ENCODE measurements at regions not wholly inside any gene's neighbourhood (a gene's known extent, or its start where the extent isn't known, plus 50 kb on each side); places are given as distances from the start of the nearest gene placed in this dataset.
"Not testable (repeated sequence)": the region's sequence is repeated elsewhere in the genome, so short reads cannot be mapped to it uniquely, and the experiment has no call there.

DNA sequence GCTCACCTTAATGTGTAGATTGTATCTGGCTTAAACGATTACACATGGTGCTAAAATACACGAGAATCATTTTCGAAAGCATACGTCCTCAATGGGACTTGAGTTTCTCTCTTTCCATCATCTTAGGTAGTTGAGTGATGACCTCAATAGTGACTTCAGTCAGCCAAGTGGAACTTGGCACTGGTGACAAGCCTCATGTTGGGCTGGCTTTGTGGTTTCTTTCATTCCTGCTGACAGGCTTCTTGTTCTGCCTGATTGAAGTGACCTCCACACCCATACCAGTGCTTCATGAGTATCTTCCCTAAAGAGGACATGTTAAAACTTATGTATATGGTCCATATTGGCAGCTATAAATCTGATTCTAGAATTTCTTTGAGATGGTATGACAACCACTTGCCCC, 159.1 kb upstream of the WDR1 start:
- DNase-seq = no peak

DNA sequence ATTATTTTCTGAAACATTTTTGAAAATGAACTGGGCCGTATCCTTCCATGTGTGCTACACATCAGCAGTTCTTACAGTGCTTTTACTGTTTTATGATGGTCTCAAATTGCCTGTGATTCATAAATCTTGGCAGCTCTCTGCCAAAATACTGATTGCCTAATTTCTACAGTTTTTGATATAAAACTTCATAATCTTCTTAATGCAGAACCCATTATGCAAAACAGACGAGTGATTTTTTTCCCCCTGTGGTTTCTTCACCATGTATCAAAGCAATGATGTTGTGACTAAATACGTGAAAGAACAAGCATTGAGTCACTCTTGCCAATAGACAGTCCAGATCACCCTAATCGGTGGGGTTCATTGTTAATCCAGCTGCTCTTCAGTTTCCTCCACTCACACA, 156.4 kb upstream of the WDR1 start:
- DNase-seq = no peak

DNA sequence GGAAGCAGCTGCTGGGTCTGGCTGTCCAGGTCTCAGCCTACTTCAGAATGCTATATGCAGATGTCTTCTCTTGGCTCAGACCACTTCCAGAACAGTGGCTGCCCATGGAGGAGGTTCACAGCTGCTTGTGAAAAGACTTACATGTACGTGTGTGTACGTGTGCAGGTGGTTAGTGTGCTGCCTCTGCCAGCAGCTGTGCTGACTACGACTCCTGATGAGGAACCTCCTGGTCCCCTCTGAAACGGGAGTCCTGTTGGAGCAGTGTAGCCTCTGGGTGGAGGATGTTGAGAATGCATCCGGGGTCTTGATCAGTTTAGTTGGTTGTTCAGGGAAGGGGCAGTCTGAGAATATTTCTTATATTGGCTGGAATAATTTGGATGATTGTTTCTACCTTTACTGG, 155.9 kb upstream of the WDR1 start:
- no peak for DNase-seq

DNA sequence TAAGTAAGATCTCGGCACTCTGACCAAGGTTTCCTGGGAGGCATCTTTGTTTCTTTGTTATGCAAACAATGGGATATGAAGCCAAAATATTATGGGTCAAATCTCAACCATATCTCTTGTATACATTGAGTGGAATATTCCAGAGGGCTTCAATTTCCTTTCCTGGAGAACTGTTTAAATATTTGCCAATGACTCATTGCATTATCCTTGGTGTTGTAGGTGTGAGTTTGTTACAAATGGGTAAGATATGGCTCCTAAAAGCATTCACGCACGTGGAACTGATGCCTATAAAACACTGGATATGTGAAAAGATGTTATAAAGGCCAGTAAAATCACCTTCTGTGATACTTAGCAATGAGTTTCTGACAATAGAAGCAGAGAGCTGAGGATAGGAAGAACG, 150.5 kb upstream of the WDR1 start:
- no peak for DNase-seq

DNA sequence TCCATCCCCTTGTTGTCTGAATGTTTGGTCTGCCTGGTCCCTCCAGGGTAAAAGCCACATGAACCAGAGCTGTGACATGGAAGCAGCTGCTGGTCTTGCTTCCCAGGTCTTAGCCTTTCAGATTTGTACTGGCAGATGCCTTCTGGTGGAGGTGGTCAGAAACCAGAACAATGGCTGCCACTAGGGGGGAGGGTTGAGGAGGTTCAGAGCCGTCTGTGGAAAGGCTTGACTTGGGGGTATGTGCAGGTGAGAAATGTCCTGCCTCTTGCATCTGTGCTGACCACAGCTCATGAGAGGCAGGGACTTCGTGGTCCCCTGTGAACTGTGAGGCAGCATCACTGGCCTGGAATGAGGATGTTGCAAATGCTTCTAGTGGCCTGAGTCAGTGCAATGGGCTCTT, 144.2 kb upstream of the WDR1 start:
- DNase-seq = no peak

DNA sequence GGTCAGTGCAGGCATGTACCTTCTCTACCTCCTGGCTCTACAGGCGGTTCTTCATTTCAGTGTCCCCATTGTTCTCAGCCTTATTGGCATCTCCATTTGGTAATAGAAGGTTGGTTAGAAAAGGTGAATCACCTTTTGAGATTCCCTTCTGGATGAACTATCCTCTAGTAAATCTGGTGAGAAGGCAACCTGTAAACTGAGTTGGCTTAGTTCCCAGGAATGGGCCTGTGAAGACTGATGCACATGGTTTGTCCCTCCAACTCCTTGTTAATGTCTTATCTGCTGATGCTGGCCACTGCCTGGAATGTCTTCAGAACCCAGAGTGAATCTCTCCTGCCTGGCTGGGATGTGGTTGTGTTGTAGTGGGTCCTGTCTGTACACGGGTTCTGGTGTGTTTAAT, 143.4 kb upstream of the WDR1 start:
- no peak for DNase-seq

DNA sequence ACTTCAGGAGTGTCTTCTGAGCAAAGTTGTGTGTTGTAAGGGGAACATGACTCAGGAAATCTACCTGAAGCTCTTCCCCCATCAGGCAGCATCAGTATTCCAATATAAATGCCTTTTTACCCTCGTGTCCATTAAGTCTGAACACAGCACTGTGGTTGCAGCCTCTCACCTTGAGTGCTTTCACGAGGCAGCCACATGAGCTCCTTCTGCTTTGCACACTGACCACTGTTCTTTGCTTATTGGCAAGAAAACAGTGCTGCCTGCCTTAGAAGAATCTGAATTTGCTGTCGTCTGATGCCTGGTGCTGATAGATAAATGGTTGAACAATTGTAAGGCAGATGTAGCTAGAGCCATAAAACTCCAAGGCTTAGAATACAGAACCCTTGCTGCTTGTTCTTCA, 139.6 kb upstream of the WDR1 start:
- no peak for DNase-seq

DNA sequence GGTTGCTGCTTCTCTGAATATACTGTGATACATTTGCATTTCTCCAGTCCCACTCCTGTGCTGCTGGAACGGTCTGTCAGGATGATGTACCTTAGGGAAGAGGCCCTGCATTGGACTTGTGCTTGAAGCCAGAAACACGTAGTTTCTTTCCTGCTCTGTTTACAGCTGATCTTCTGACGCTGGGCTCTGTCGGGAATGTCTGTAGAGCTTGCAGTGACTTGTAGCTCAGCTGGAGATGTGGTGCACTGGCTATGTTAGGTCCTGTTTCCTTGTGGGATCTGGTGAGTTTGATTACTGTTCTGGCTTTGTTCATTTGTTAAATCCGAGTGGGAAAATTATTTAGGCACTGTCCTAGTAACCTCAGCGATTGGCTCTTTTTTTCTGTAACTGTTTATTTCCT, 137.2 kb upstream of the WDR1 start:
- DNase-seq = no peak

DNA sequence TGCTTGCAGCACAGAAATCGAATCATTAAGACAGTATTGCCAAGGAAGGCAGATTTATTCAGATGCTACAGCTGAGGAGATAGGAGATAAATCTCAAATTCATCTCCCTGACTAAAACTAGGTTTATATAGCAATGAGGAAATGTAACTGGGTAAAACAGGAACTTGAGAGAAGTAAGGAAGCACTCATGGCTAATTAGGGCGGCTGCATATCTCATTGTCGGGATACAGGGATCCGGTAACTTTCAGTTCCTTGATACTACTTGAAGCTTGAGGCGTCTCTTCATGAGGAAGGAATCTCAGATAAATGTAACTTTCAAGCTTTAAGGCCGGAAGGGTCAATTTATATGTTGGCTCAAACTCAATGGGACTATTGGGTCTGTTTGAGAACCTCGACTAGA, 129.2 kb upstream of the WDR1 start:
- no peak for DNase-seq

DNA sequence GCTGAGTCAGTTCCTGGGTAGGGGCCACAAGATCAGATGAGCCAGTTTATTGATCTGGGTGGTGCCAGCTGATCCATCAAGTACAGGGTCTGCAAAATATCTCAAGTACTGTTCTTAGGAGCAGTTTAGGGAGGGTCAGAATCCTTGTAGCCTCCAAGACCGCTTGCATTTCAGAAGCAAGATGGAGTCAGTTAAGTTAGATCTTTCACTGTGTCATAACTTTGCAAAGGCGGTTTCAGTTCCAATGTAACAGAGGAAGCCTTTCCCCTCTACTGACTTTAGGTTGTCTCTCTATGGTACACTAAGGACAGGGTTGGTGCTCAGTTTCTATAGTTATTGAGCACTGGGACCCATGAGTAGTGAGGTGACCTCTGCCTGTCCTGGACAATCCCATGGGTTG, 127.3 kb upstream of the WDR1 start:
- no peak for DNase-seq

DNA sequence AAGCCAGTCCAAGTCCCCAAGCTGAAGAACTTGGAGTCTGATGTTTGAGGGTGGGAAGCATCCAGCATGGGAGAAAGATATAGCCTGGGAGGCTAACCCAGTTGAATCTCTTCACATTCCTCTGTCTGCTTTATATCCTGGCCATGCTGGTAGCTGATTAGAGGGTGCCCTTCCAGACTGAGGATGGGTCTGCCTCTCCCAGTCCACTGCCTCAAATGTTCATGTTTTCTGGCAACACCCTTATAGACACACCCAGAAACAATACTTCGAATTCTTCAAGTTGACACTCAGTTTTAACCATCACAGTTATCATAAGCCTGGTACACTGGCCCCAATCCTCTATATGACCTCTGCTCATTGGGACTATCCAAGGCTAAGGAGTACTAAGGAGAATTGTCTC, 124.1 kb upstream of the WDR1 start:
- DNase-seq = no peak

DNA sequence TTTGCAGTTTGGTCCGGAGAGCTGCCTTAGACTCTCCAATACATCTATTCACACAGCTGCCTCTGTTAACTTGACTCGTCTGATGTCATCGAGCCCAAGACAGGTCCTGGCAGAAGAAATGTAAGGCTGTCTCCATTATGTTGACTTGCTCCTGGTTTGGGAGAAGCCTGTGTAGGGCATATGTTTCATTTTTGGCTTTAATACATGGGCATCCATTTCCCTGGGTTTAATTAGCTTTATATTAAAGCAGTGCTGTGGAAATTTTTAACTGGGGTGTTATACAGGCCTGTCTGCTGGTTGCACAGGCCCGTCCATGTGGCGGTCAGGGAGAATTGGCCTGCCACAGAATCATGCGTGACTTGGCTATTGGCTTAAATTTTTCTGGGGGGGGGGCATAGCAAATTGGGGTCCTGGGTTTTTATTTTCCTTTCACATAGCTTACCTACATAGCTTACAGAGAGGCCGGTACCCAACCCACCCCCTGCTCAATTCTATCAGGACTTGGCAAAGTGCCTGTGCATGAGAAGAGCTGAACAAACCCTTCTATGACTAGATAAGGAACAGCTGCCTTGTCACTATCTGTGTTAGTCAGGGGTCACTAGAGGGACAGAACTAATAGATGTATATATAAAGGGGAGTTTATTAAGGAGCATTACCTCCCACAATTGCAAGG, 123.5 kb upstream of the WDR1 start:
- DNase-seq = no peak

DNA sequence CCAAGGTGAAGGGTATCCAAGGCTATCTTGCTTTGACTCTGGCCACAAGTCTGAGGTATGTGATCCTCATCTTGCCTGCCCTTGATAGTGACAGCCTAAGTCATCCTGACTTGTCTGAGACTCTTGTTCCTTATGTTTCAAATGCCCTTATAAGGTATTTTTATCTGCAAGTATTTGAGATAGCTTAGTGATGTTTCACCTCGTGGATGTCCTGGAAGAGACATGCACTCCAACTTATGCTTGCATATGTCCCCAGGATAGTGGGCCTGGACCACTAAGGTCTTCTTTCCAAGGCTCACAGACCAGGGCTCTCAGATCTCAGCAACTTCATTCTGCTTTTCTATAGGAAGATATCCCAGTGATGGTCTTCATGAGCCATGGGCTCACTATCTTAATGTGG, 120.5 kb upstream of the WDR1 start:
- no peak for DNase-seq

DNA sequence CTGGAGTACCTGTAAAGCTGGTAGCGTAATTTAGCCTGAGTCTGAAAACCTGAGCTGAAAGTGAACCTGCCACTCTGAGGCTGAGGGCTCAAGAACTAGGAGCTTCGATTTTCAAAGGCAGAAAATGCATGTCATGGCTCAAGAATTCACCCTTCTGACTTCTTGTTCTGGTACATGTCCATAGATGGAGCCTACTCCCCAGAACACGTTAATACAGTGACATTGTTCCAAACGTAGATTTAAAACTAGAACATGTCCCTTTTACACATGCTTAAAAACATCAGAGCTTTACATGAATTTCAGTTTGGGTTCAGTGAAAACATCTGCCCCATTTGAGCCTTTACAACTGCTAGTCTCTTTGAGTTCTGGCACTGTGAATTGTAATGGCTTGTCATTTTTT, 115.5 kb upstream of the WDR1 start:
- no peak for DNase-seq

DNA sequence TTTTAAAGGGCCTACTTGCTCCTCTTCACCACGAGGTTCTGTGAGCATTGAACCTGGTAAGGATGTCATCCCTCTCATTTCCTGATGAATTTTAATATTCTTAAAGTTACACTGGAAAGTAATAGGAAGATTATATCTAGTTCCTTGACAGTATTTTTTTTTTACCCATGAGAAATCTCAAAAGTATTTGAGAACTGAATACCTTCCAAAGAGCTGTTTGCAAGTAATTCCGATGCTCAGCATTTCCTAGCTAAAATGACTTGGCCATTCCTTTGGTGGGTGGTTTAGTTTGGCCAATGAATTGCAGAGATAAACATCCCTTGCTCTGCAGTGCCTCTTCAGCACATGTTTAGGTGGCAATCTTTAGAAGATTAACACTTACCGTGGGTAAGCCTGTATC, 110.2 kb upstream of the WDR1 start:
- DNase-seq = no peak

DNA sequence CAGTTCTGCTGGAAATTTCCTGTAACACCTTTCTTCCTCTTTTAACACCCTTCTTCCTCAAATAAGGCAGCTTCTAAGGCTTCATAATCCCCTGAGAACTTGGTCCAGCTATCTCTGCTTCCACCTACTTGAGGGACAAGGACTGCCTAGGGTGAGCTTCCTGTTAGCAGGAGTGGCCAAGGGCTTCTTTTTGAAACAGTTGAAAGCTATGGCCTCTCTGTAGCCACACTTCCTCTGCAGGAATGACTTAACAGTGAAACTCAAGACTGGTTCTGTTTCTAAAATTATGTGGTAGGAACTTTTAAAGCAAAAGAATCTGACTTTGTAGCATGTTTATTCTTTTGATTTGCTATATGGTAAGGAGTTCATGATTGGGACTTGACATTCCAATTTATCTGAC, 108.5 kb upstream of the WDR1 start:
- DNase-seq = no peak

DNA sequence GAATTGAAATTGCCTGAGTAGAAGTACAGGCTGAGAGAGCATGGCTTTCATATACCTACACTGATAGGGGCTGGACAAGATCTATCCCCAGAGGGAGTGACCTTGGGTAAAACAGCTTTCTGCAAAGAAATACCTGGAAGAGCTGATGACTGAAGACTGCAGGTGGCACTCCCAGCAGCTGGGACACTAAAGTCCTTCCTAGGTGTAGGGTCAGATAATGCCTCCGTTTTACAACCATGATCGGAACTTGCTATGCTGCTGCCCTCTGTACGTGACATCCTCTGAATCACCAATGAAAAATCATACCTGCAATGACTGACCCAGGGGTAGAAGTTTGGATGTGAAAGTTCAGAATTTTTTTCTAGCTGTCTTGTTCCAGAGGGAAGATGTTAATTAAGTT, 107.2 kb upstream of the WDR1 start:
- DNase-seq = no peak

DNA sequence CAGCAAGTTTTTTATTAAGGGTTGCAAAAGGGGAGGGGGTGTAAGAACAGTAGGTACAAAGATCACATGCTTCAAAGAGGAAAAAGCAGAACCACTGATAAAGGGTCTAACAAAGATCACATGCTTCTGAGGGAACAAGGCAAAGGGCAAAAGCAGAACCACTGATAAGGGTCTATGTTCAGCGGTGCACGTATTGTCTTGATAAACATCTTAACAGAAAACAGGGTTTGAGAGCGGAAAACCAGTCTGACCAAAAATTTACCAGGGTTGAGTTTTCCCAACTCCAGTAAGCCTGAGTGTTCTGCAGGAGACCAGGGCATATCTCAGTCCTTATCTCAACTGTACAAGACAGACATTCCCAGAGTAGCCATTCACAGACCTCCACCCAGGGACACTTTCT, 96.9 kb upstream of the WDR1 start:
- DNase-seq = not testable (repeated sequence)

DNA sequence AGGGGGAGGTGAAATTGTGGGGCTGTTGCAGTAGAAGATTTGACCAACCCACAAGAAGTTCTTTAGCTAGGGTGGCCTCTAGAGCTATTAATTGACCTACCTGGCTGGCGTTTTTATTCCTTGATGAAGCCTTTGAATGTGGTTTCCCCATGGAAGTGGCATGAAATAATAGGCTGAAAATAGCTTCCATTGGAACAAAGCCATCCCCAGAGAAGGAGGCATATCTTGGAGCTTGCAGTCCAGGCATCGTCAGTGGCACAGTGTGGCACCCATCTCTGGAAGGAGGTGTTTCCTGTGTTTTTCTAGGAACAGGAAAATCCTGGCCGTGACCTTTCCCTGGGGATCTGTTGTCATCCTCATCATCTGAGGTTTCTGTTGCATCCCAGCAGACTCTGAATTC, 96.3 kb upstream of the WDR1 start:
- no peak for DNase-seq

DNA sequence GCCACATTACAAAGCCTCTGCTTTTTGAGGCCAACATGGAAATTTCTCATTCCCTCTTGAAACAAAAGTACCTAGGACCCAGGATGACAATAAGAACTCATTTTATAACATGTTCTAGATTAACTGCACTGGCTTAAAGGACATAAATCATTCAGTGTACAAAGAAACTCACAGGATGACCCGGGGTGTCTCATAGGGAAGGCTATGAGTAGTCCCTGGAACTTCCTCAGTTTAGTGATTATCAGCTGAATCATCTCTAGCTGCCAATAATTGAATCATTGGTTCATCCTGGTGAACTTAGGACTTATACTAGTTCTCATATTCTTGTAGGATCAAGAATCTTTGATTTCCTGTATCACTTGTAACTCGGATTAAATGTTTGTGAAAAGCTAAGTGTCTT, 95.8 kb upstream of the WDR1 start:
- DNase-seq = no peak

DNA sequence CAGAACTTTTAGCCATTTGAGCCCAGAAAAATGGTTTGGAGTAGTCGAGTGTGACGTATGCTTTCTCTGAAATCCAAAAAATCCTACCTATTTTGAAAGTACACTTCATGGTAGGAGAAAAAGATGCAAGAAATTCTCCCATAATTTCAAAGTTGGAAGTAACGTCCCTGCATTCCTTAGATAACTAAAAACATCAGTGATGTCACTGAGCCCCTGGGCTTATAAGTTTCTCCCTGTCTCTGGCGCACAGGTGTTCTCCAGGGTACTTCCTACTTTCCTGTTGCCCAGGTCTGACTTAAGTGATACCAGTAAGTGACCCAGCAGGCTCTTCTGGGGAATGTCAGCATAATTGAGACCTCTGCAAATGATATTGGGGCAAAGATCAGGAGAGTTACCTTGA, 90.5 kb upstream of the WDR1 start:
- DNase-seq = no peak

DNA sequence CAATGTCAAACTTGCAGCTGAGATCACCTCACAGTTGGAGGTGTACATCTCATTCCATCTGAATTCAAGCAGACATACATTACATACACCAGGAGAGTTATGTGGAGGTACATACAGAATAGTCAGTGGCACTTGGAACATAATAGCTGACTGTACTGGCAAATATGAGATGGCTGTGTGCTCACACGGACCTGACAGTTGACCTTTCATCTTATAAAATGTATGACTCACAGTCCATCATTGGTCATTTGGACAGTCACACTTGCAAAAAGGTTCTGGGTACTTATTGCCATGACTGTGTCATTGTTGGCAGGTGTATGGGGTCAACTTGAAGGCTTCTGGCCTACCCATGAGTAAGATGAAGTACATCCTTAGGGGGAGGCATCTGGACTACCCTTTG, 88.6 kb upstream of the WDR1 start:
- DNase-seq = no peak

DNA sequence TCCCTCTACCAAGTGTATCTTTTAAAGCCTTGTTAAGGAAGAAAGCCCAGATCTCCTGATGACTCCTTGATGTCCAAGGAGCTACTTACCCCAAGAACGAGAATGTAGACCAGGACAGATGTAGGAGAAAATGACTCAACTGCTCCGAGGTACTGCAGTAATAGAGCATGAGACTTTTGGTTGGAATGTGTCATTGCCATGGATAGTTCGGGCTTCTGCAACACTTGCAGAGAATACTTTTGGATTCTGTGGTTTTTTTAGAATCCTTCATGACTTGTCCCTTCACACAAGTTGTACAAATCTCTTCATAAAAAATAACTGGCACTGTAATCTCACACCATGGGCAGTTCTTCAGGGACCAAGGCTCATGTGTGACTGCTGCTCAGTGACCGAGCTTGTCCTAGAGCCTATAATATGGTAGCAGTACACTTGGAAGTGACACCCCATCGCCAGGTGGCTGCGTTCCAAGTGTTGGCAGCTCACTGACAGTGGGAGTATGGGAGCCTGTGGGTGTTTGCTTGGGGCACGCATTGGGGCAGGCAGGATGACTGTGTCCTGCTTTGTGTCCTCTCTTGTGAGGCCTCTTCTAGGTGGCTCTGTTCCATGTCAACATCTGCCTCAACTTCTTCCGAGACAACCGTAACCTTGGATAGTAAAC, 87.9 kb upstream of the WDR1 start:
- DNase-seq = no peak

DNA sequence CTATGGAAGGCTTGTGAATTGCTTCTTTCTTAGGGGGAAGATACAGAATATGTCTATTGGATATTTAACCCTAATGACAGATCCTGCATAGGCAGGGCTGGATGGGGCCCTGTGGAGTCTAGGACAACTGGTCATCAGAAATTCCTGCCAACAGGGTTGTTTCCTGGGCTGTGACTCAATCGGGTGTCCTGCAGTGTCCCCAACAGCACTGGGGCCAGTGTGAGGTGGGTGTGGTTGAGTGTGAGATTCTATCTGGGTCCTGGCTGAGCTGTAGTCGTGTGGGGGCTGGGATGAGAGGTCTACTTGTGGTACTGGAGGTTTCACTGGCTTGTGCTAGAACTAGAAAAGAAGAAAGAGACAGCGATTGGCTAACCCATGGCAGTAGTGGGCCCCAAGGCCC, 87.3 kb upstream of the WDR1 start:
- no peak for DNase-seq
